Brain pericyte (primary cell): ENCODE measurements at regions not wholly inside any gene's neighbourhood (a gene's known extent, or its start where the extent isn't known, plus 50 kb on each side); places are given as distances from the start of the nearest gene placed in this dataset.
"Not testable (repeated sequence)": the region's sequence is repeated elsewhere in the genome, so short reads cannot be mapped to it uniquely, and the experiment has no call there.

Source experiments
- DNase-seq: peaks from one replicate; pipeline ENCODE4 v3.0.0-alpha.2; 2012; ENCODE audit warnings: low read depth, low spot score

GRCh38 chr2:55124682-55125081 lies 74.4 kb upstream of the RTN4 start:
- DNase-seq, result not testable (repeated sequence)

DNA sequence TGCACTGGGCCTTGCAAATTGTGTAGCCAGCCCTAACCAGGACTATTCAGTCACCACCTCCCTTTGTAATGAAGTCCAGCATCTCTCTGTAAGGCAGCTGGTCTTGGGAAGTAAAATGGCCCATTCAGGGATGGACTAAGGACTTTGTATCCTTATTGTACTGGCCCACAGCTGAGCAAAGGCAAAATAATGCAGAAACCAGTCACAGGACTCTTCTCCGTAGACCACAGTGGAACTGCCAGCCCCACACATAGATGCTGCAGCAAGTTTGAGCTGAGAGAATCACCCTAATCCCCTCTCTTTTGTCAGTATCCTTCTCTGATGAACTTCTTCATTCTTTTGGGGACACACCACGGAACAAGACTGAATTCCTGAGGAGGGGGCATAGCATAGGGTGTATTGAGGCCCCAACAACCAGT lies 73.6 kb upstream of the RTN4 start:
- no peak for DNase-seq

DNA sequence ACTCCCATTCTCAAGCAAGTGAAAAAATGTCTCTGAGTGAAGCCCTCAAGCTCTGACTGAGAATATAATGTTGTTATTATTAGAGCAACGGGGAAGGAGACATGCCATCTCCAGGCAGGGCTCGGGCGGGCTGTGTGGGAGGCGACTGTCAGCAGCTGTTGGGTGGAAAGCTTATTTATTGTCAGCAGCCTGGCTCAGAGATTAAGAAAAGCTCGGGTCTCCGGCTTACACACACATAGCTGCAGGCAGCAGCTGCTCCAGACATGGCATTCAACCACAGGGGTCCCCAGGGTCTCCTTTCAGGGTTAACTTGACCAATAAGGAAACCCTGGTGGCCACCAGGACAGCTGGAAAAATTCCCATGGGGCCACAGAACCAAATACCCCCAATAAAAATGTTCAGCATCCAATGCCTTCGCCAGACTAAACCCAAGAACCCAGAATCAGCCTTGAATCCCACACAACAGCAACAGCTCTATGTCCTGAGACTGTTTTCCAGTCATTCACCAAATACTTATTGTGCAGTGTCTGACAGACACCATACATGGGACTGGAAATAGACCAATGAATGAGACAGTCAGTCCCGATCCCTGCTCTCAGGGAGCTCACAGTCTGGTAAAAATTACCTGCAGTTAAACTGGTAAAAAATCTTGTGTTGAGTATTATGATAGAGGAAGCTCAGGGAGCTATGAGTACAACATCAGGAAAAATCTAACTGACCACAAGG lies 70.5 kb upstream of the RTN4 start:
- DNase-seq, result no peak

DNA sequence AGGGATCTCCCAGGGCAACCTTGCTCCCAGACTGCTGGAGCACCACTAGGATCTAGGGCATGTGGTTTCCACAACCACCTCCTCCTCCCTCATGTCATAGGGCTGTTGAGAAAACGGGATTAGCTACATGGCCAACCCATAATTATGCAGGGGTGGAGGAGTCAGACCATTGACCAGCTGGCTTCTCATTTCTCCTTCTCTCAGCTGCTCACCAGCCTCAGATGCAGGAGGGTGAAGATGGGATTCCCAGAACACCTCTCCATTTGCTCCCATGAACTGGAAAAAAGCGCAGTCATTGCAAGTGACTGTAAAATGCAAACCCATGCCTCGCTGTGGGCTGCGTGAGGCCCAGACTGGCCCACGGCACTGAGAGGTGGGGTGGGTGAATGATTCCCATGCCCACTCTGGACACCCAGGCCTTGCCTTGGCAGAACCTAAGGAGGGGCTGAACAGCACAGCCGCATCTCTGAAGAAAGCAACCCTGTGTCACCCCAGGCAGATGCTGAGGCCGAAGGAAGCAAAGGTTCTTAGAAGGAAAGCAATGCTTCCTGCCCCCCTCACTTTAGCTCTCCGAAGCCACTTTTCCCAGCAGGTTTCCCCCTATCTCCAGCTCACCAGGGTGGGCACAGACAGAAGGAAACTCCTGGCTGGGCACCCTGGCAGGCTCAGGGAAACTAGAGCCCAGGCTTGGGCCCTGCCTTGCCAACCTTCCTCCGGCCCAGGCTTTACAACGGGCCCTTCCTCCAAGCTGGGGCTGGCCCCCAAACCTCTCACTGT lies 69.6 kb upstream of the RTN4 start:
- no peak for DNase-seq

GRCh38 chr2:55118643-55119083 lies 68.4 kb upstream of the RTN4 start:
- DNase-seq, result no peak

DNA sequence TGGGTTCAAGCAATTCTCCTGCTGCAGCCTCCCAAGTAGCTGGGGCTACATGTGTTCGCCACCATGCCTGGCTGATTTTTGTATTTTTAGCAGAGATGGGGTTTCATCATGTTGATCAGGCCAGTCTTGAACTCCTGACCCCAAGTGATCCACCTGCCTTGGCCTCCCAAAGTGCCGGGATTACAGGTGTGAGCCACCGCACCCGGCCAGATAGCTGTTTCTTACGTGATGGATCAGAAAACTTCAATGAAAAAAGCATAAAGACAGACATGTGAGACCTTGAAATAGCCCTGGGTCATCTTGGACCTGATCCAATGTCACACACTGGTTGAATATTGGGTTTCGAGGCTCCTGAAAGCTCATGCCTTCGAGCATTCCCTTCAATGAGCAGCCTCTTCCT lies 66.7 kb upstream of the RTN4 start:
- DNase-seq, result no peak

DNA sequence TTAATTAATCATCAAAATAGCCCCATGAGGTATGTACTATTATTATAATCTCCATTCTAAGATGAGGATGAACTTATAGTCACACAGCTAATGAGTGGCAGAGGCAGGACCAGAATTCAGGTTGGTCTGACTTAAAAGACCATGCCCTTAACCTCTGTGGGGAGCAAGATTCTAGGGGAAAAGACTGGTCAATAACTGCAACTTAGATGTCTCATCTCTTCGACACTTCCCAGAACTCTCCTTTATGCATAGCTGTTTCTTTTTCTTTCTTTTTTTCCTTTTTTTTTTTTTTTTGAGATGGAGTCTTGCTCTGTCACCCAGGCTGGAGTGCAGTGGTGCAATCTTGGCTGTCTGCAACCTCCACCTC lies 66.3 kb upstream of the RTN4 start:
- DNase-seq, result no peak

DNA sequence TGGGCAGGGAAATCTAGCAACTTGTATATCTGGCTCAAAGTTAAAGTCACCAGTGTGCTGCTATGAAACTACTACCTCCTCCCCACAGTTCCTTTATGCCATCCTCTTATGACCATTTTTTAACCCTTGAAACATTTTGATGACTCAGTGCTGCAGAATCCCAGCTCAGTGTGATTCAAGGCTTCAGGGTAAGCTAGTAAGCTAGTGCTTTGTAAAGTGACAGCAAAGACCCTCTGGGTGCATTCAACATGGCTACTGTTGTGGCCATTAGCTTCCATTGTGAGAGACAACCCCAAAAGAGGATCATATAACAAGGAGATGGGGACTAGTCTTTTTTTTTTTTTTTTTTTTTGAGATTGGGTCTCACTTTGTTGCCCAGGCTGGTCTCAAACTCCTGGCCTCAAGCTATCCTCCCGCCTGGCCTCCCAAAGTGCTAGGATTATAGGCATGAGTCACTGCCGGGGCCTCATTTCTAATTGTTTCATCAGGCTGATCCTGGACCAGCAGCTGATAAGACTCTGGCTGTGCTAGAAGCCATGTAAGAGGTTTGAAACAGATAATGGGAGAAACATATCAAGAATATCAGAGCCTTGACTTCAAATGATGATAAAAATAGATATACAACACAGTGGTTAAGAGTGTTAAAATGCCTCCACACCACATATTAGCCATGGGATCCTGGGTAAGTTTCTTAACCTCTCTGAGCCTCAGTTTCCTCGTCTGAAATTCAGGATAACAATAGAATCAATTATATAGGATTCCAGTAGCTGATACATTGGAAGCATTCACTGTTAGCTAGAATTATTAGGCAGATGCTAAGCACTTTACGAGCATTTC lies 65.7 kb upstream of the RTN4 start:
- no peak for DNase-seq

GRCh38 chr2:55114597-55114996 lies 64.3 kb upstream of the RTN4 start:
- DNase-seq, result no peak

DNA sequence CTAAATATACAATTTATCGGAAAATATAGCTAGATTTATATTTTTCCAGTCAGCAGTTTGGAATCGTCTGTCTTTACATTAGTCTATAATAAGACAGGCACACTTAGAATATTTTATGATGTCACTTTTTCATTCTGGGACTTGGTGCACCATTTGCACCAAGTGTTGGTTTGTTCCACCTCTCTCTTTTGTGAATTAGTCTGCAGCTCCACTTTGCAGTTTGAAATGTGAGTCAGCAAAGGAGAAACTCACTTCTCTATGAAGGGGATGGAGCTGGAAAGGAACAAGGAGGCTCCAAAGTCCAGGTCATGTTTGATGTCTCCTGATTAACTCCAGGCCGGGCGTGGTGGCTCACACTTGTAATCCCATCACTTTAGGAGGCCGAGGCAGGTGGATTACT lies 63.8 kb upstream of the RTN4 start:
- DNase-seq, result no peak

GRCh38 chr2:55112229-55113031 lies 62.2 kb upstream of the RTN4 start:
- peak; percentile 82 for DNase-seq

GRCh38 chr2:55111570-55112228 lies 61.4 kb upstream of the RTN4 start:
- peak; percentile 65 for DNase-seq

GRCh38 chr2:55111230-55111569 lies 60.9 kb upstream of the RTN4 start:
- DNase-seq, result no peak

GRCh38 chr2:55109219-55109891 lies 59.1 kb upstream of the RTN4 start:
- no peak for DNase-seq

GRCh38 chr2:55108456-55109160 lies 58.4 kb upstream of the RTN4 start:
- no peak for DNase-seq

DNA sequence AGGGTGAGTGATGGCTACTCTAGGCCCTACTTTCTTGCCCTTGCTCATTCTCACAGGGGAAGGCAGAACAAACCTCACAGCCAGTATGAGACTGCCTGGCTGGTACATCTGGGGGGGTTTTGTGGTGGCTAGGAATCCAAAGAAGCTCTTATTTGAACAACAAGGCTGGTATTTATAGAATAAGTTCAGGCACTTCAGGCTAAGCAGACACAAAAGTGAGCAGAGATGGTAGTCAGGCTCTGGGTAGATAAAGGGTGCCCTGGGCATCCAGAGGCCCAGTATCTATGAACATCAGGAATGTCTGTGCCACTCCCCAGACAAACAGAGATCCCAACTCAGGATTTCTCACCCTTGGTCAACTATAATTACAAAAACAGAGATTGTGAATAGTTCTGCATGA lies 57.2 kb upstream of the RTN4 start:
- DNase-seq, result no peak

GRCh38 chr2:55106148-55106547 lies 55.9 kb upstream of the RTN4 start:
- DNase-seq, result no peak

- no peak for DNase-seq
These were observed 55.2 kb upstream of the RTN4 start for GRCh38 chr2:55105456-55105855.

- DNase-seq, result no peak
These were observed 52.8 kb upstream of the RTN4 start for GRCh38 chr2:55103046-55103445.
